Neural cell (in vitro differentiated cells): ENCODE measurements at regions not wholly inside any gene's neighbourhood (a gene's known extent, or its start where the extent isn't known, plus 50 kb on each side); places are given as distances from the start of the nearest gene placed in this dataset.

Experiments used
- H2AFZ ChIP-seq: fragments of 200-600, 300-800 bp; sonication (generic), shearing (Covaris generic); 2 replicates; pipeline ENCODE4 v1.6.0; 2014; ENCODE audit warnings: low read depth, mild to moderate bottlenecking, antibody characterized with exemption, low read length, moderate library complexity
- H3F3A ChIP-seq: fragments of 200-600 bp; shearing (Covaris generic); 2 replicates; pipeline ENCODE4 v1.6.1; 2016; ENCODE audit warnings: mild to moderate bottlenecking, moderate library complexity, mixed read lengths, antibody characterized with exemption, low read length; ENCODE audit not compliant: insufficient read depth, poor library complexity, severe bottlenecking
- H3K27ac ChIP-seq: fragments of 200-600, 300-800 bp; sonication (generic), shearing (Covaris generic); 2 replicates; pipeline ENCODE4 v1.5.1; 2014; ENCODE audit warnings: mild to moderate bottlenecking, low read length, moderate library complexity
- H3K27me3 ChIP-seq: fragments of 300-800, 200-600 bp; sonication (generic), shearing (Covaris generic); 2 replicates; pipeline ENCODE4 v1.6.0; 2014; ENCODE audit warnings: mild to moderate bottlenecking, low read depth, low read length, moderate library complexity; ENCODE audit not compliant: insufficient read depth
- H3K36me3 ChIP-seq: fragments of 300-800, 200-600 bp; sonication (generic), shearing (Covaris generic); 2 replicates; pipeline ENCODE4 v1.5.1; 2014; ENCODE audit warnings: mild to moderate bottlenecking, antibody characterized with exemption, low read length, moderate library complexity; ENCODE audit not compliant: insufficient read depth
- H3K4me2 ChIP-seq: fragments of 300-800, 200-600 bp; sonication (generic), shearing (Covaris generic); 2 replicates; pipeline ENCODE4 v1.6.0; 2014; ENCODE audit warnings: mild to moderate bottlenecking, low read length
- H3K4me3 ChIP-seq: fragments of 300-800, 200-600 bp; sonication (generic), shearing (Covaris generic); 2 replicates; pipeline ENCODE4 v1.5.1; 2014; ENCODE audit warnings: mild to moderate bottlenecking, low read length, moderate library complexity
- H3K79me2 ChIP-seq: fragments of 200-600 bp; shearing (Covaris generic); replicated peaks from 2 replicates; pipeline ENCODE4 v1.6.0; 2014; ENCODE audit warnings: mild to moderate bottlenecking, low read length, moderate library complexity; ENCODE audit not compliant: insufficient read depth
- H3K9ac ChIP-seq: fragments of 300-800, 200-600 bp; sonication (generic), shearing (Covaris generic); 2 replicates; pipeline ENCODE4 v1.6.1; 2016; ENCODE audit warnings: mild to moderate bottlenecking, low read length, mixed read lengths
- H3K9me2 ChIP-seq: fragments of 200-600 bp; shearing (Covaris generic); 2 replicates; pipeline ENCODE4 v1.6.1; 2016; ENCODE audit warnings: mild to moderate bottlenecking, low read length, mixed read lengths; ENCODE audit not compliant: insufficient read depth
- H3K9me3 ChIP-seq: fragments of 200-600, 300-800 bp; sonication (generic), shearing (Covaris generic); 2 replicates; pipeline ENCODE4 v1.6.1; 2016; ENCODE audit warnings: mild to moderate bottlenecking, mixed run types, low read length, moderate library complexity, mixed read lengths
- H4K20me1 ChIP-seq: fragments of 200-600 bp; shearing (Covaris generic); 2 replicates; pipeline ENCODE4 v1.6.1; 2016; ENCODE audit warnings: mild to moderate bottlenecking, mixed run types; ENCODE audit not compliant: insufficient read depth
- EP300 ChIP-seq: fragments of 450-650 bp; conservative IDR thresholded peaks from 2 replicates; pipeline ENCODE4 v1.6.1; 2014; ENCODE audit warnings: antibody characterized with exemption, mild to moderate bottlenecking, moderate library complexity; ENCODE audit not compliant: poor library complexity, severe bottlenecking
- EZH2 ChIP-seq: fragments of 200-600, 300-800 bp; shearing (Covaris generic), sonication (generic); IDR thresholded peaks from 2 replicates; pipeline ENCODE4 v1.6.1; 2014; ENCODE audit warnings: antibody characterized with exemption, low read length, borderline replicate concordance, mild to moderate bottlenecking; ENCODE audit not compliant: insufficient read depth, poor library complexity, severe bottlenecking
- MXI1 ChIP-seq: fragments of 450-650 bp; conservative IDR thresholded peaks from 2 replicates; pipeline ENCODE4 v1.6.1; 2014; ENCODE audit warnings: antibody characterized with exemption, mild to moderate bottlenecking; ENCODE audit not compliant: poor library complexity, severe bottlenecking
- POLR2AphosphoS5 ChIP-seq: IDR thresholded peaks from 2 replicates; pipeline ENCODE4 v1.6.1; 2012
- RAD21 ChIP-seq: fragments of 450-650 bp; conservative IDR thresholded peaks from 2 replicates; pipeline ENCODE4 v1.6.1; 2014; ENCODE audit warnings: antibody characterized with exemption, mild to moderate bottlenecking, moderate library complexity
- SMC3 ChIP-seq: fragments of 450-650 bp; conservative IDR thresholded peaks from 2 replicates; pipeline ENCODE4 v1.6.1; 2014; ENCODE audit warnings: antibody characterized with exemption, mild to moderate bottlenecking, moderate library complexity; ENCODE audit not compliant: poor library complexity
- TAF1 ChIP-seq: IDR thresholded peaks from 2 replicates; pipeline ENCODE4 v1.6.1; 2012; ENCODE audit warnings: low read depth
- TF ChIP-seq, protein P1 (sequence below): IDR thresholded peaks from 2 replicates; pipeline ENCODE4 v1.6.1; 2012; ENCODE audit warnings: borderline replicate concordance
- TF ChIP-seq, protein P2 (sequence below): fragments of 450-650 bp; IDR thresholded peaks from 2 replicates; pipeline ENCODE4 v1.5.1; 2014; ENCODE audit warnings: antibody characterized with exemption, mild to moderate bottlenecking, moderate library complexity; ENCODE audit not compliant: poor library complexity, severe bottlenecking

GRCh38 chr1:4512636-4513035 lies 141.8 kb upstream of the AJAP1 start:
- no peak overlapping the region for H2AFZ ChIP-seq
- H3F3A ChIP-seq = no peaks in the 10 kb centered on the region
- TF ChIP-seq MXI1 (no peak), SMC3 (no peak), TAF1 (no peak), POLR2AphosphoS5 (no peak), EP300 (no peak), RAD21 (no peak)
- TF ChIP-seq, protein P1, sequence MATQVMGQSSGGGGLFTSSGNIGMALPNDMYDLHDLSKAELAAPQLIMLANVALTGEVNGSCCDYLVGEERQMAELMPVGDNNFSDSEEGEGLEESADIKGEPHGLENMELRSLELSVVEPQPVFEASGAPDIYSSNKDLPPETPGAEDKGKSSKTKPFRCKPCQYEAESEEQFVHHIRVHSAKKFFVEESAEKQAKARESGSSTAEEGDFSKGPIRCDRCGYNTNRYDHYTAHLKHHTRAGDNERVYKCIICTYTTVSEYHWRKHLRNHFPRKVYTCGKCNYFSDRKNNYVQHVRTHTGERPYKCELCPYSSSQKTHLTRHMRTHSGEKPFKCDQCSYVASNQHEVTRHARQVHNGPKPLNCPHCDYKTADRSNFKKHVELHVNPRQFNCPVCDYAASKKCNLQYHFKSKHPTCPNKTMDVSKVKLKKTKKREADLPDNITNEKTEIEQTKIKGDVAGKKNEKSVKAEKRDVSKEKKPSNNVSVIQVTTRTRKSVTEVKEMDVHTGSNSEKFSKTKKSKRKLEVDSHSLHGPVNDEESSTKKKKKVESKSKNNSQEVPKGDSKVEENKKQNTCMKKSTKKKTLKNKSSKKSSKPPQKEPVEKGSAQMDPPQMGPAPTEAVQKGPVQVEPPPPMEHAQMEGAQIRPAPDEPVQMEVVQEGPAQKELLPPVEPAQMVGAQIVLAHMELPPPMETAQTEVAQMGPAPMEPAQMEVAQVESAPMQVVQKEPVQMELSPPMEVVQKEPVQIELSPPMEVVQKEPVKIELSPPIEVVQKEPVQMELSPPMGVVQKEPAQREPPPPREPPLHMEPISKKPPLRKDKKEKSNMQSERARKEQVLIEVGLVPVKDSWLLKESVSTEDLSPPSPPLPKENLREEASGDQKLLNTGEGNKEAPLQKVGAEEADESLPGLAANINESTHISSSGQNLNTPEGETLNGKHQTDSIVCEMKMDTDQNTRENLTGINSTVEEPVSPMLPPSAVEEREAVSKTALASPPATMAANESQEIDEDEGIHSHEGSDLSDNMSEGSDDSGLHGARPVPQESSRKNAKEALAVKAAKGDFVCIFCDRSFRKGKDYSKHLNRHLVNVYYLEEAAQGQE = no peak
- TF ChIP-seq, protein P2, sequence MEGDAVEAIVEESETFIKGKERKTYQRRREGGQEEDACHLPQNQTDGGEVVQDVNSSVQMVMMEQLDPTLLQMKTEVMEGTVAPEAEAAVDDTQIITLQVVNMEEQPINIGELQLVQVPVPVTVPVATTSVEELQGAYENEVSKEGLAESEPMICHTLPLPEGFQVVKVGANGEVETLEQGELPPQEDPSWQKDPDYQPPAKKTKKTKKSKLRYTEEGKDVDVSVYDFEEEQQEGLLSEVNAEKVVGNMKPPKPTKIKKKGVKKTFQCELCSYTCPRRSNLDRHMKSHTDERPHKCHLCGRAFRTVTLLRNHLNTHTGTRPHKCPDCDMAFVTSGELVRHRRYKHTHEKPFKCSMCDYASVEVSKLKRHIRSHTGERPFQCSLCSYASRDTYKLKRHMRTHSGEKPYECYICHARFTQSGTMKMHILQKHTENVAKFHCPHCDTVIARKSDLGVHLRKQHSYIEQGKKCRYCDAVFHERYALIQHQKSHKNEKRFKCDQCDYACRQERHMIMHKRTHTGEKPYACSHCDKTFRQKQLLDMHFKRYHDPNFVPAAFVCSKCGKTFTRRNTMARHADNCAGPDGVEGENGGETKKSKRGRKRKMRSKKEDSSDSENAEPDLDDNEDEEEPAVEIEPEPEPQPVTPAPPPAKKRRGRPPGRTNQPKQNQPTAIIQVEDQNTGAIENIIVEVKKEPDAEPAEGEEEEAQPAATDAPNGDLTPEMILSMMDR = no peak
- H3K4me3 ChIP-seq = no peak overlapping the region
- no peaks in the 10 kb centered on the region for H3K9me3 ChIP-seq
- no peak overlapping the region for H3K27ac ChIP-seq
- H3K9me2 ChIP-seq = no peaks in the 10 kb centered on the region
- no peaks in the 10 kb centered on the region for H3K79me2 ChIP-seq
- H3K4me2 ChIP-seq = no peak overlapping the region
- no peaks in the 10 kb centered on the region for H3K27me3 ChIP-seq
- no peaks in the 10 kb centered on the region for H3K36me3 ChIP-seq
- H4K20me1 ChIP-seq = no peaks in the 10 kb centered on the region
- no peak overlapping the region for H3K9ac ChIP-seq

GRCh38 chr1:4513685-4514084 lies 140.7 kb upstream of the AJAP1 start:
- no peak overlapping the region for H2AFZ ChIP-seq
- no peaks in the 10 kb centered on the region for H3K9me3 ChIP-seq
- H3K27me3 ChIP-seq = no peaks in the 10 kb centered on the region
- no peaks in the 10 kb centered on the region for H3K79me2 ChIP-seq
- H3K4me3 ChIP-seq = no peak overlapping the region
- H3F3A ChIP-seq = no peaks in the 10 kb centered on the region
- no peak overlapping the region for H3K27ac ChIP-seq
- H3K36me3 ChIP-seq = no peaks in the 10 kb centered on the region
- H3K4me2 ChIP-seq = no peak overlapping the region
- H3K9me2 ChIP-seq = no peaks in the 10 kb centered on the region
- TF ChIP-seq, protein P1 = no peak
- TF ChIP-seq MXI1 = no peak
- TF ChIP-seq, protein P2 = no peak
- TF ChIP-seq RAD21 = no peak
- TF ChIP-seq TAF1 = no peak
- no peak for TF ChIP-seq SMC3
- TF ChIP-seq POLR2AphosphoS5 = no peak
- TF ChIP-seq EP300 = no peak
- no peak for TF ChIP-seq EZH2
- no peak overlapping the region for H3K9ac ChIP-seq
- H4K20me1 ChIP-seq = no peaks in the 10 kb centered on the region
